Activated T-helper 2 cell treated with anti-CD3 and anti-CD28 coated beads, Interferon-gamma antibody, Interleukin-2, Interleukin-4, amounts not matched to agents 10 μg/mL and 5 μg/mL and 100 μg/mL, durations not matched to agents 14 hours and 24 hours and 36 hours (primary cell): ENCODE measurements at regions not wholly inside any gene's neighbourhood (a gene's known extent, or its start where the extent isn't known, plus 50 kb on each side); places are given as distances from the start of the nearest gene placed in this dataset.

Experiments used
- DNase-seq: peaks from one replicate; pipeline ENCODE4 v3.0.0; 2021; ENCODE audit warnings: low spot score
- H3K27ac Mint-ChIP-seq: one replicate; pipeline ENCODE4 v1.8.0; 2021; ENCODE audit warnings: mixed read lengths
- H3K27me3 Mint-ChIP-seq: one replicate; pipeline ENCODE4 v1.8.0; 2021; ENCODE audit warnings: low read depth, mixed read lengths
- H3K36me3 Mint-ChIP-seq: one replicate; pipeline ENCODE4 v1.8.0; 2021; ENCODE audit warnings: low read depth, mixed read lengths
- H3K4me1 Mint-ChIP-seq: one replicate; pipeline ENCODE4 v1.8.0; 2021; ENCODE audit warnings: low read depth, mixed read lengths
- H3K4me3 Mint-ChIP-seq: one replicate; pipeline ENCODE4 v1.8.0; 2021; ENCODE audit warnings: low read depth, mild to moderate bottlenecking, moderate library complexity, mixed read lengths
- H3K9me3 Mint-ChIP-seq: one replicate; pipeline ENCODE4 v1.8.0; 2021; ENCODE audit warnings: mixed read lengths
- intact Hi-C: fragments of 100-400 bp; cut with micrococcal nuclease; formaldehyde crosslinking; loops from one replicate; pipeline ENCODE4 v1.15.1; 2023

GRCh38 chr22:47805394-47805935 is 1043.0 kb downstream of the TBC1D22A start:
- peaks cover 6% of the 10 kb centered on the region for H3K9me3 Mint-ChIP-seq

GRCh38 chr22:47804281-47804680 is 1041.8 kb downstream of the TBC1D22A start:
- no peak for DNase-seq
- H3K4me1 Mint-ChIP-seq: no peaks in the 10 kb centered on the region
- H3K36me3 Mint-ChIP-seq: no peaks in the 10 kb centered on the region
- H3K27ac Mint-ChIP-seq: no peak overlapping the region
- intact Hi-C loops: no loop called here
- H3K4me3 Mint-ChIP-seq: no peak overlapping the region
- no peaks in the 10 kb centered on the region for H3K27me3 Mint-ChIP-seq
- H3K9me3 Mint-ChIP-seq: no peaks in the 10 kb centered on the region

More at GRCh38 chr22:47805394-47805935, 1043.0 kb downstream of the TBC1D22A start:
- no peak for DNase-seq
- Mint-ChIP-seq H3K27me3 (no peaks in the 10 kb centered on the region), H3K36me3 (no peaks in the 10 kb centered on the region), H3K4me3 (no peak overlapping the region), H3K4me1 (no peaks in the 10 kb centered on the region), H3K27ac (no peak overlapping the region)
- intact Hi-C loops: no loop called here

GRCh38 chr22:47802421-47802820 is 1040.0 kb downstream of the TBC1D22A start:
- intact Hi-C loops: no loop called here
- H3K27ac Mint-ChIP-seq: no peak overlapping the region
- H3K36me3 Mint-ChIP-seq: no peaks in the 10 kb centered on the region
- no peak for DNase-seq
- H3K27me3 Mint-ChIP-seq: no peaks in the 10 kb centered on the region
- H3K4me1 Mint-ChIP-seq: no peaks in the 10 kb centered on the region
- H3K4me3 Mint-ChIP-seq: no peak overlapping the region
- no peaks in the 10 kb centered on the region for H3K9me3 Mint-ChIP-seq

- Mint-ChIP-seq H3K27me3 (no peaks in the 10 kb centered on the region), H3K27ac (no peak overlapping the region), H3K36me3 (no peaks in the 10 kb centered on the region), H3K4me1 (no peaks in the 10 kb centered on the region), H3K9me3 (no peaks in the 10 kb centered on the region), H3K4me3 (no peak overlapping the region)
- intact Hi-C loops: no loop called here
- no peak for DNase-seq
Measured at GRCh38 chr22:47801541-47802245, 1039.2 kb downstream of the TBC1D22A start.

- DNase-seq: no peak
- H3K4me1 Mint-ChIP-seq: no peaks in the 10 kb centered on the region
- intact Hi-C loops: no loop called here
- no peaks in the 10 kb centered on the region for H3K9me3 Mint-ChIP-seq
- no peaks in the 10 kb centered on the region for H3K27me3 Mint-ChIP-seq
- no peak overlapping the region for H3K4me3 Mint-ChIP-seq
- H3K36me3 Mint-ChIP-seq: no peaks in the 10 kb centered on the region
- H3K27ac Mint-ChIP-seq: no peak overlapping the region
Measured at GRCh38 chr22:47798229-47798628, 1035.8 kb downstream of the TBC1D22A start.

- Mint-ChIP-seq H3K4me1 (no peaks in the 10 kb centered on the region), H3K9me3 (no peaks in the 10 kb centered on the region), H3K27me3 (no peaks in the 10 kb centered on the region), H3K36me3 (no peaks in the 10 kb centered on the region), H3K27ac (no peak overlapping the region), H3K4me3 (no peak overlapping the region)
- DNase-seq: no peak
- intact Hi-C loops: no loop called here
Measured at GRCh38 chr22:47797342-47797945, 1035.0 kb downstream of the TBC1D22A start.

GRCh38 chr22:47796128-47796908 is 1033.9 kb downstream of the TBC1D22A start:
- no peak for DNase-seq
- H3K36me3 Mint-ChIP-seq: no peaks in the 10 kb centered on the region

GRCh38 chr22:47795477-47796127 is 1033.2 kb downstream of the TBC1D22A start:
- Mint-ChIP-seq H3K27me3 (no peaks in the 10 kb centered on the region), H3K36me3 (no peaks in the 10 kb centered on the region), H3K4me1 (no peaks in the 10 kb centered on the region), H3K4me3 (no peak overlapping the region), H3K27ac (no peak overlapping the region), H3K9me3 (no peaks in the 10 kb centered on the region)
- no peak for DNase-seq
- intact Hi-C loops: no loop called here

More at GRCh38 chr22:47796128-47796908, 1033.9 kb downstream of the TBC1D22A start:
- Mint-ChIP-seq H3K27ac (no peak overlapping the region), H3K27me3 (no peaks in the 10 kb centered on the region), H3K4me1 (no peaks in the 10 kb centered on the region), H3K4me3 (no peak overlapping the region), H3K9me3 (no peaks in the 10 kb centered on the region)
- intact Hi-C loops: no loop called here

- Mint-ChIP-seq H3K27ac (no peak overlapping the region), H3K4me3 (no peak overlapping the region), H3K27me3 (no peaks in the 10 kb centered on the region), H3K4me1 (no peaks in the 10 kb centered on the region), H3K36me3 (no peaks in the 10 kb centered on the region), H3K9me3 (no peaks in the 10 kb centered on the region)
- no peak for DNase-seq
- intact Hi-C loops: no loop called here
Measured at GRCh38 chr22:47794851-47795250, 1032.4 kb downstream of the TBC1D22A start.

- intact Hi-C loops: no loop called here
- no peak for DNase-seq
- Mint-ChIP-seq H3K4me3 (no peak overlapping the region), H3K27me3 (no peaks in the 10 kb centered on the region), H3K36me3 (no peaks in the 10 kb centered on the region), H3K9me3 (no peaks in the 10 kb centered on the region), H3K4me1 (no peaks in the 10 kb centered on the region), H3K27ac (no peak overlapping the region)
Measured at GRCh38 chr22:47793304-47794101, 1031.1 kb downstream of the TBC1D22A start.

- H3K27ac Mint-ChIP-seq: no peak overlapping the region
Measured at GRCh38 chr22:47789171-47789570, 1026.7 kb downstream of the TBC1D22A start.

GRCh38 chr22:47788461-47788860 is 1026.0 kb downstream of the TBC1D22A start:
- Mint-ChIP-seq H3K4me1 (no peaks in the 10 kb centered on the region), H3K27me3 (no peaks in the 10 kb centered on the region), H3K9me3 (no peaks in the 10 kb centered on the region), H3K36me3 (no peaks in the 10 kb centered on the region), H3K27ac (no peak overlapping the region), H3K4me3 (no peak overlapping the region)
- intact Hi-C loops: no loop called here
- DNase-seq: no peak

More at GRCh38 chr22:47789171-47789570, 1026.7 kb downstream of the TBC1D22A start:
- Mint-ChIP-seq H3K4me3 (no peak overlapping the region), H3K27me3 (no peaks in the 10 kb centered on the region), H3K9me3 (no peaks in the 10 kb centered on the region), H3K4me1 (no peaks in the 10 kb centered on the region), H3K36me3 (no peaks in the 10 kb centered on the region)
- no peak for DNase-seq
- intact Hi-C loops: no loop called here
